WI38 (cell line): ENCODE measurements at regions not wholly inside any gene's neighbourhood (a gene's known extent, or its start where the extent isn't known, plus 50 kb on each side); places are given as distances from the start of the nearest gene placed in this dataset.
"Not testable (repeated sequence)": the region's sequence is repeated elsewhere in the genome, so short reads cannot be mapped to it uniquely, and the experiment has no call there.

Experiments used
- H3K4me3 ChIP-seq: 2 replicates; pipeline ENCODE4 v1.5.1; 2011; ENCODE audit warnings: low read depth, mild to moderate bottlenecking, control low read depth, low read length
- TF ChIP-seq, protein P1 (sequence below): IDR thresholded peaks from 2 replicates; pipeline ENCODE4 v1.5.1; 2012; ENCODE audit warnings: low read depth, mild to moderate bottlenecking, control low read depth, low read length

DNA sequence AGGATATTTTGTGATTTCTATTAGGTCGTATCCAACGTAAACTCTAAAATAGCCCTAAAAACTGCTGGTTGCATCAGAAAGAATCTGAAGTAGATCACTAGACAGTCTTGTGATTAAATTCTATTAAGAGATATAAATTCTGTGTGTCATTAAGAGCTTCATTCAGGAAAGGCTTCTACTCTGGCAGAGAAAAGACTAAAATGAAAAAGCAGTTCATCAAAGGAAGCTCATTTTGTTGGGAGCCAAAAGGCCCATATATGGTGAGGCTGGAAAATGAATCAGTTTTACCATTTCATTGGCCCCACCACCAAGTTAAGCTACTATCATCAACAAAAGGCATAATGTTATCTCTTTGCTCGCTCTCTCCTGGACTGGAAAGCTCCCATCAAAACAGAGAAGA, 261.1 kb downstream of the SATB2 start:
- TF ChIP-seq, protein P1, sequence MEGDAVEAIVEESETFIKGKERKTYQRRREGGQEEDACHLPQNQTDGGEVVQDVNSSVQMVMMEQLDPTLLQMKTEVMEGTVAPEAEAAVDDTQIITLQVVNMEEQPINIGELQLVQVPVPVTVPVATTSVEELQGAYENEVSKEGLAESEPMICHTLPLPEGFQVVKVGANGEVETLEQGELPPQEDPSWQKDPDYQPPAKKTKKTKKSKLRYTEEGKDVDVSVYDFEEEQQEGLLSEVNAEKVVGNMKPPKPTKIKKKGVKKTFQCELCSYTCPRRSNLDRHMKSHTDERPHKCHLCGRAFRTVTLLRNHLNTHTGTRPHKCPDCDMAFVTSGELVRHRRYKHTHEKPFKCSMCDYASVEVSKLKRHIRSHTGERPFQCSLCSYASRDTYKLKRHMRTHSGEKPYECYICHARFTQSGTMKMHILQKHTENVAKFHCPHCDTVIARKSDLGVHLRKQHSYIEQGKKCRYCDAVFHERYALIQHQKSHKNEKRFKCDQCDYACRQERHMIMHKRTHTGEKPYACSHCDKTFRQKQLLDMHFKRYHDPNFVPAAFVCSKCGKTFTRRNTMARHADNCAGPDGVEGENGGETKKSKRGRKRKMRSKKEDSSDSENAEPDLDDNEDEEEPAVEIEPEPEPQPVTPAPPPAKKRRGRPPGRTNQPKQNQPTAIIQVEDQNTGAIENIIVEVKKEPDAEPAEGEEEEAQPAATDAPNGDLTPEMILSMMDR: no peak
- no peak overlapping the region for H3K4me3 ChIP-seq

DNA sequence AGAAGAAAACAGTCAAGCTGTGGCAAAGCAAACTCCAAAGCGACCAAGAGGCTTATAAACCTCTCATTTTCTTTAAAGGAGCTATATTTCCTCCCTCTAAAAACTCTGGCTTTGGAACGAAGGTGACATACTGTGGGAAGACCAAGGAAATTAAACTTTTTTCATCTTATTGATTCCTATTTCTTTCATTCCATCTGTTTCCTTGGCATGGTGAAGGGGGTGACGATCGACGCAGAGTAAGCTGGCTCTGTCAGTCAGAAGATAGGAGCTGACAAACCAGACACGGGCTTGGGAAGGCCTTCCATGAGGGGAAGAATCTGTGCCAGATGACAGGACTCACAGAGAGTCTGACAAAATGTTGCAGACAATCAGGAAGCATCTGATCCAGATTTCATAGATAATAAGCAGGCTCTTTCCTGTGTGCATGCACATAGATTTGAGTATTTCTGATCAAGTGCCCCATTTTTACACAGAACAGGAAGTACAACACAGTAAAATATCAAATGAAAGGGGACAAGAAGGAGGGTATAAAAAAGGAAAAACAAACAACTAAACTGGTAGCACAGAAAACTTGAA, 261.7 kb downstream of the SATB2 start:
- no peak overlapping the region for H3K4me3 ChIP-seq
- TF ChIP-seq, protein P1: no peak

DNA sequence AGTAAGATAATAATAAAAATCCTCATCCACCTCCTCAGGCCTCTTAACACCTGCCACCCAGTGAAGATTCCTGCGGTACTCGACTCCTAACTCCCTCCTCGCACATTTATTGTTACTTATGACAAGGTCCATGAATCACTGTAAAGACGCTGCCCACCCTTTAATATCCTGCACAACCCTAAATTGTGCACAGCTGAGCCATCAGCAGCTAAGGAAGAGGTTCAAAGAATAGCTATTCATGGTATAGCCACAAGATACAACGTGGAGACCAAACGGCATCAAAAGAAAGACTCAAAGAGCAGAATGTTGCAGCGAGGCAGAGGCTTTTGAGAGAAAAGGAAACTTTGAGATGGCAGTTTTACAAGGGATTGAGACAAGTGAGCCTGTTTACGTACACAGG, 266.3 kb downstream of the SATB2 start:
- no peak overlapping the region for H3K4me3 ChIP-seq

DNA sequence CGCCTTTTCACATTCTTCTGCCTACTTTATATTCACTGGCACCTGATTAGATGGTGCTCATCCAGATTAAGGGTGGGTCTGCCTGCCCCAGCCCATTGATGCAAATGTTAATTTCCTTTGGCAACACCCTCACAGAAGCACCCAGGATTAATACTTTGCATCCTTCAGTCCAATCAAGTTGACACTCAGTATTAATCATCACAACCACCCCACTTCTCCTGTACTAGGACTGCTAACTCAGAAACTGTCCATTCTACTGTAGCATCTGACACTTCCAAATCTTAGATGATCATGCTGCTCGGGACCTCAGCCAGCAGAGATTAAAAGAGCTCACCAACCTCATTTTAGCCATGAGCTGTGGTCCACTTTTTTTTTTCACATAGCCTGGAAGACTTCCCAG, 268.5 kb downstream of the SATB2 start:
- no peak overlapping the region for H3K4me3 ChIP-seq
- TF ChIP-seq, protein P1: no peak

More for the DNA sequence above, 266.3 kb downstream of the SATB2 start:
- TF ChIP-seq, protein P1: no peak

DNA sequence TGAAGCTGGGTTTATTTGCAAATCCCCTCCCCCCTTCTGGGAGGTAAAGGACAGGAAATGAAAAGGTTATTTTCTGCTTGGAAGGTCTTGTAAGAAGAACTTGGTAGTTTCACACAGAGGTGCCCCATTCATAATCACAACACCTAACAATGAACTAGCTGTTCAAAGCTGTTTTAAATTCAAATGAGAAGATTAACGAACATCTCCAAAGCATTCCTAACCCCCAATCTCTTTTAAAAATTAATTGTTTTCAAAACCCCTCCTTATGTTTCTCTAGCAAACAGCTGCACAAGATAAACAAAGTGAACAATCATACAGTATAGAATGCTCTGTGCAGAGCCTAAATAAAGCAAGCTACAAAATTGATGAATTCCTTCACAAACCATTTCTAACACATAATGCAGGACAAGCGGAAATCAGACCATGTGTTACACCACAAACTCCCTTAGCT, 271.4 kb downstream of the SATB2 start:
- no peak overlapping the region for H3K4me3 ChIP-seq
- TF ChIP-seq, protein P1: no peak

DNA sequence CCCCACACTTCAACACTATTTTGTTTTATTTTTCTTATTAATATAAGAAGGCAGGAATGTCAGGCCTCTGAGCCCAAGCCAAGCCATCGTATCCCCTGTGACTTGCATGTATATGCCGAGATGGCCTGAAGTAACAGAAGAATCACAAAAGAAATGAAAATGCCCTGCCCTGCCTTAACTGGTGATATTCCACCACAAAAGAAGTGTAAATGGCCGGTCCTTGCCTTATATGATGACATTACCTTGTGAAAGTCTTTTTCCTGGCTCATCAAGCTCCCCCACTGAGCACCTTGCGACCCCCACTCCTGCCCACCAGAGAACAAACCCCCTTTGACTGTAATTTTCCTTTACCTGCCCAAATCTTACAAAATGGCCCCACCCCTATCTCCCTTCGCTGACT, 272.6 kb downstream of the SATB2 start:
- H3K4me3 ChIP-seq: not testable (repeated sequence)

DNA sequence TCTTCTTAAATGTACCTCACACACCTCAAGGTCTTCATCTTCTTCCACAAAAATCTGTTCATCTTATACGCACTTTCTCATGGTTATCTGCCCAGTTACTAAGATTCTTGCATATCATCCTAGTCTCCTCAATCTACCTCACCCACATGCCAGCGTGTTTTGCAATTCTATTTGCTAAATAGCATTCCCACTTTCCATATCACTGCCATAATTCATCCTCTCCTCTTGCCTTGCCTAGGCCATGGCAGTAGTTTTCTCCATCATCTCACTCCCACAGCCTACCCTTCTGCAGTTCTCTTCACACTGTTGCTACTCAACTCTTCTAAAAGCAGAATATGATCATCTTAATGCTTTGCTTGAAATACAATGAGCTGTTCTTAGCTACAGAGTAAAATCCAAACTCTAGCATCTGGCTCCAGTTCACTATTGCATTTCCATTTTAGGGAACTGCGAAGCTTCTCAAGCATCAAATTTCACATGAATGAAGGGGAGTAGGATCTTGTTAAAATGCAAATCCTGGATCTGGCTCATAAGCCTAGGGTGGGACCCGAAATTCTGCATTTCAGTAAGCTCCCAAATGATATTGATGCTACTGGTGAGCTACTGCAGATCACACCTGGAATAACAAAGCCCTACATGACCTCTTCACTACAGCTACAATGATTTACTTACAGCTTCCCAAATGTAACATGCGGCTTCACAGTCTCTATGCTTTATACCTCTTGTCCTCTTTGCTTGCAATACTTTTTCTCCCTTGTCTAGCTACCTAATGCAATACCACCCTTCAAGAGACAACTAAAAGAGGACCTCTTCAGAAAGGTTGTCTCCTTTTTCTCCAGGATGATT, 293.9 kb downstream of the SATB2 start:
- TF ChIP-seq, protein P1: no peak

More for the DNA sequence above, 293.9 kb downstream of the SATB2 start:
- no peak overlapping the region for H3K4me3 ChIP-seq
